ENCODE measurements at regions not wholly inside any gene's neighbourhood (a gene's known extent, or its start where the extent isn't known, plus 50 kb on each side); places are given as distances from the start of the nearest gene placed in this dataset.

GRCh38 chr11:19441752-19442553 lies 201.2 kb upstream of the E2F8 start (continued):
- TF ChIP-seq RAD21 (IDR thresholded peaks at IDR 0.05; ENCODE audit: low read length) = no peak
- peak; percentile 99 for TF ChIP-seq FOS (IDR thresholded peaks at IDR 0.05; ENCODE audit: low read depth, low read length)
- no peak for TF ChIP-seq RFX5 (IDR thresholded peaks at IDR 0.05; ENCODE audit: low read depth, low read length)

GRCh38 chr11:19441288-19441687 lies 200.5 kb upstream of the E2F8 start:
- H4K20me1 ChIP-seq (ENCODE audit: insufficient read depth, low read length) = peaks cover 3% of the 10 kb centered on the region; the same call in 1 of the 2 replicates
- peak overlapping the region; percentile 30 for H4K91ac ChIP-seq (ENCODE audit: insufficient read depth, low read depth, low read length)
- H2BK20ac ChIP-seq (ENCODE audit: low read depth, low read length) = peak overlapping the region; percentile 38; the same call in 1 of the 2 replicates
- WGBS, 2 experiments (ENCODE audit: extremely low coverage in 2 of 2, insufficient read length in 1 of 2) = no CpG with 5 or more reads among the region's 3 CpGs
- no peak overlapping the region for H2AK9ac ChIP-seq (replicated peaks; ENCODE audit: low read depth, low read length, poor library complexity)
- H3K18ac ChIP-seq (ENCODE audit: low read depth, low read length) = no peak overlapping the region
- TF ChIP-seq MAZ (IDR thresholded peaks at IDR 0.05; ENCODE audit: borderline replicate concordance, low read depth, low read length) (no peak), NFE2L2 (IDR thresholded peaks at IDR 0.05; ENCODE audit: low read depth, low read length) (no peak)
- DNase-seq (no peak), ATAC-seq (ENCODE audit: low read depth) (no peak)
- H2BK120ac ChIP-seq (ENCODE audit: low read depth, low read length) = 0 out of 2 replicates have a peak overlapping the region, but pooled peaks have one; percentile 31
- peak overlapping the region; percentile 36; the same call in 1 of the 2 replicates for H3K4ac ChIP-seq (ENCODE audit: low read depth, low read length)
- ChIA-PET CTCF (no interaction called here), POLR2A (ENCODE audit: unreplicated experiment) (interaction anchor here (0.5 kb wide), 1 partner anchor 9 kb away, joined by 5 read pairs; no protein-coding TSS in a partner anchor)
- H2BK5ac ChIP-seq (ENCODE audit: low read depth, low read length, poor library complexity, severe bottlenecking) = no peak overlapping the region
- dilution Hi-C loops (cut with HindIII; ENCODE audit: low sequenced_read_pairs, unreplicated experiment) (no loop called here), in situ Hi-C loops (cut with MboI; ENCODE audit: low sequenced_read_pairs) (no loop called here), intact Hi-C loops (cut with micrococcal nuclease) (no loop called here)
- H3K56ac ChIP-seq (ENCODE audit: extremely low read depth, insufficient read depth, low read length) = no peak overlapping the region
- BruUV-seq (replicated peaks) = no TSS peak
- H4K5ac ChIP-seq (ENCODE audit: low read depth, low read length) = no peak overlapping the region
- H3K4me1 ChIP-seq (ENCODE audit: control insufficient read depth, insufficient read depth, low read length) = peaks cover 11% of the 10 kb centered on the region
- H2AK5ac ChIP-seq (ENCODE audit: low read depth, low read length) = peak overlapping the region; percentile 69; the same call in 1 of the 2 replicates
- no peak overlapping the region for H4K8ac ChIP-seq (ENCODE audit: low read depth in 2 of 2, low read length in 2 of 2)
- H2BK15ac ChIP-seq (ENCODE audit: low read depth, low read length) = peak overlapping the region; percentile 80; the same call in 2 of the 3 replicates
- H3K9me1 ChIP-seq (ENCODE audit: insufficient read depth, low read length) = peaks cover 16% of the 10 kb centered on the region
- H3K27ac ChIP-seq (ENCODE audit: insufficient read depth, low read length) = no peak overlapping the region
- peaks cover 7% of the 10 kb centered on the region; the same call in 1 of the 2 replicates for H3K27me3 ChIP-seq (ENCODE audit: control insufficient read depth, insufficient read depth, low read length)
- H2AFZ ChIP-seq (replicated peaks; ENCODE audit: low read length, poor library complexity) = no peak overlapping the region
- no peak overlapping the region for H3K4me2 ChIP-seq (ENCODE audit: low read depth, low read length)
- H3K9me3 ChIP-seq (ENCODE audit: control insufficient read depth, insufficient read depth, low read length) = no peaks in the 10 kb centered on the region
- no peak overlapping the region for H3K9ac ChIP-seq (ENCODE audit: low read depth, low read length)
- H3K79me1 ChIP-seq (ENCODE audit: low read depth in 1 of 2, low read length in 2 of 2) = no peaks in the 10 kb centered on the region
- H3K36me3 ChIP-seq (ENCODE audit: control insufficient read depth, insufficient read depth, low read length) = no peaks in the 10 kb centered on the region
- no peak overlapping the region for H3K4me3 ChIP-seq (ENCODE audit: insufficient read depth, low read depth, low read length)
- H3K14ac ChIP-seq (replicated peaks; ENCODE audit: low read depth, low read length) = no peak overlapping the region
- no peak overlapping the region for H3K23ac ChIP-seq (ENCODE audit: low read depth, low read length)
